MCF 10A (cell line): ENCODE measurements at regions not wholly inside any gene's neighbourhood (a gene's known extent, or its start where the extent isn't known, plus 50 kb on each side); places are given as distances from the start of the nearest gene placed in this dataset.
"Not testable (repeated sequence)": the region's sequence is repeated elsewhere in the genome, so short reads cannot be mapped to it uniquely, and the experiment has no call there.

Experiments
- BruUV-seq: library from RNA; stranded (reverse); fragments of 400-500 nt; replicated peaks from 2 replicates; lab custom pipeline; 2021; lab: Mats Ljungman, UMichigan
- CTCF ChIA-PET: fragments of 300-600 bp; sonication (Branson Sonifier 250); formaldehyde crosslinking; extraction: SDS; loops from one replicate; lab custom pipeline; 2021; ENCODE audit warnings: antibody characterized with exemption, inconsistent platforms; lab: Yijun Ruan, JAX
- POLR2A ChIA-PET: fragments of 300-600, 350-650 bp; sonication (Branson Sonifier 250); formaldehyde crosslinking; extraction: SDS; loops from one replicate; lab custom pipeline; 2020; ENCODE audit warnings: antibody characterized with exemption, inconsistent platforms; lab: Yijun Ruan, JAX
- DNase-seq: peaks from one replicate; pipeline ENCODE4 v3.0.0-alpha.2; 2018; ENCODE audit not compliant: unreplicated experiment
- H3K27ac Mint-ChIP-seq: one replicate; pipeline ENCODE4 v1.8.0; 2022; ENCODE audit warnings: mild to moderate bottlenecking, low read depth, mixed read lengths; ENCODE audit not compliant: unreplicated experiment
- H3K27me3 Mint-ChIP-seq: one replicate; pipeline ENCODE4 v1.8.0; 2022; ENCODE audit warnings: mixed read lengths; ENCODE audit not compliant: insufficient read depth, unreplicated experiment
- H3K36me3 Mint-ChIP-seq: one replicate; pipeline ENCODE4 v1.8.0; 2022; ENCODE audit warnings: mild to moderate bottlenecking, moderate library complexity, mixed read lengths; ENCODE audit not compliant: insufficient read depth, unreplicated experiment
- H3K4me1 Mint-ChIP-seq: one replicate; pipeline ENCODE4 v1.8.0; 2022; ENCODE audit warnings: mixed read lengths; ENCODE audit not compliant: insufficient read depth, unreplicated experiment
- H3K4me3 Mint-ChIP-seq: one replicate; pipeline ENCODE4 v1.8.0; 2022; ENCODE audit warnings: mild to moderate bottlenecking, moderate library complexity, mixed read lengths; ENCODE audit not compliant: unreplicated experiment
- H3K9me3 Mint-ChIP-seq: one replicate; pipeline ENCODE4 v1.8.0; 2022; ENCODE audit warnings: mixed read lengths; ENCODE audit not compliant: unreplicated experiment
- intact Hi-C: fragments of 100-400 bp; cut with micrococcal nuclease; formaldehyde crosslinking; loops from 2 replicates; pipeline ENCODE4 v1.14.1; 2022
- TF ChIP-seq, protein P1 (sequence below): fragments of 200-600 bp; IDR thresholded peaks from one replicate; pipeline ENCODE4 v1.8.0; 2022; ENCODE audit warnings: antibody characterized with exemption, mild to moderate bottlenecking; ENCODE audit not compliant: unreplicated experiment

- H3K36me3 Mint-ChIP-seq, H3K9me3 Mint-ChIP-seq, BruUV-seq, H3K4me1 Mint-ChIP-seq, CTCF ChIA-PET, H3K4me3 Mint-ChIP-seq, H3K27ac Mint-ChIP-seq, H3K27me3 Mint-ChIP-seq, intact Hi-C loops, DNase-seq: not testable (repeated sequence)
- POLR2A ChIA-PET: interaction anchor here (0.6 kb wide), 1 partner anchor 60 kb away, joined by 3 read pairs; no protein-coding TSS in a partner anchor
Observed at GRCh38 chr12:39699079-39699478, 79.5 kb upstream of the ABCD2 start.

DNA sequence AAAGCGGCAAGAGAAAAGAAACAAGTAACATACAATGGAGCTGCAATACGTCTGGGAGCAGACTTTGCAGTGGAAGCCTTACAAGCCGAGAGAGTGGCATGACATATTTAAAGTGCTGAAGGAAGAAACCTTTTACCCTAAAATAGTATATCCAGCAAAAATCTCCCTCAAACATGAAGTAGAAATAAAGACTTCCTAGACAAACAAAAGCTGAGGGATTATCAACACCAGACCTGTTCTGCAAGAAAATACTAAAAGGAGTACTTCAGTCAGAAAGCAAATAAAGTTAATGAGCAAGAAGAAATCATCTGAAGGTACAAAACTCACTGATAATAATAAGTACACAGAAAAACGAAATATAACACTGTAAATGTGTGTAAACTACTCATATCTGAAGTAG, 77.5 kb upstream of the ABCD2 start:
- TF ChIP-seq, protein P1, sequence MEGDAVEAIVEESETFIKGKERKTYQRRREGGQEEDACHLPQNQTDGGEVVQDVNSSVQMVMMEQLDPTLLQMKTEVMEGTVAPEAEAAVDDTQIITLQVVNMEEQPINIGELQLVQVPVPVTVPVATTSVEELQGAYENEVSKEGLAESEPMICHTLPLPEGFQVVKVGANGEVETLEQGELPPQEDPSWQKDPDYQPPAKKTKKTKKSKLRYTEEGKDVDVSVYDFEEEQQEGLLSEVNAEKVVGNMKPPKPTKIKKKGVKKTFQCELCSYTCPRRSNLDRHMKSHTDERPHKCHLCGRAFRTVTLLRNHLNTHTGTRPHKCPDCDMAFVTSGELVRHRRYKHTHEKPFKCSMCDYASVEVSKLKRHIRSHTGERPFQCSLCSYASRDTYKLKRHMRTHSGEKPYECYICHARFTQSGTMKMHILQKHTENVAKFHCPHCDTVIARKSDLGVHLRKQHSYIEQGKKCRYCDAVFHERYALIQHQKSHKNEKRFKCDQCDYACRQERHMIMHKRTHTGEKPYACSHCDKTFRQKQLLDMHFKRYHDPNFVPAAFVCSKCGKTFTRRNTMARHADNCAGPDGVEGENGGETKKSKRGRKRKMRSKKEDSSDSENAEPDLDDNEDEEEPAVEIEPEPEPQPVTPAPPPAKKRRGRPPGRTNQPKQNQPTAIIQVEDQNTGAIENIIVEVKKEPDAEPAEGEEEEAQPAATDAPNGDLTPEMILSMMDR: no peak
- no peaks in the 10 kb centered on the region for H3K4me1 Mint-ChIP-seq
- H3K36me3 Mint-ChIP-seq: no peaks in the 10 kb centered on the region
- H3K27ac Mint-ChIP-seq: no peak overlapping the region
- H3K4me3 Mint-ChIP-seq: no peak overlapping the region
- BruUV-seq: no TSS peak
- no peaks in the 10 kb centered on the region for H3K27me3 Mint-ChIP-seq
- no peaks in the 10 kb centered on the region for H3K9me3 Mint-ChIP-seq
- POLR2A ChIA-PET: no interaction called here
- CTCF ChIA-PET: interaction anchor here (0.7 kb wide), 1 partner anchor 332 kb away, joined by 3 read pairs; no protein-coding TSS in a partner anchor
- no peak for DNase-seq
- intact Hi-C loops: no loop called here

- Mint-ChIP-seq H3K4me3 (no peak overlapping the region), H3K27ac (no peak overlapping the region), H3K9me3 (no peaks in the 10 kb centered on the region), H3K36me3 (no peaks in the 10 kb centered on the region), H3K4me1 (no peaks in the 10 kb centered on the region), H3K27me3 (no peaks in the 10 kb centered on the region)
- peak; percentile 3 for DNase-seq
- no TSS peak for BruUV-seq
- intact Hi-C loops: loop anchor here (1.0 to 5.0 kb wide), 4 partner anchors 105 to 374 kb away; no protein-coding TSS in a partner anchor
- CTCF ChIA-PET: interaction anchor here (0.5 to 2.3 kb wide), 10 partner anchors 26 to 608 kb away, joined by 3 to 10 read pairs (median 3); no protein-coding TSS in a partner anchor
- TF ChIP-seq, protein P1: no peak
- POLR2A ChIA-PET: interaction anchor here (1.6 kb wide), 1 partner anchor 73 kb away, joined by 5 read pairs; the partner anchor contains the start of gene ABCD2
Observed at GRCh38 chr12:39692258-39692853, 72.8 kb upstream of the ABCD2 start.

- Mint-ChIP-seq H3K4me3 (no peak overlapping the region), H3K9me3 (no peaks in the 10 kb centered on the region), H3K36me3 (no peaks in the 10 kb centered on the region), H3K4me1 (peaks cover 5% of the 10 kb centered on the region), H3K27ac (no peak overlapping the region), H3K27me3 (no peaks in the 10 kb centered on the region)
- CTCF ChIA-PET: interaction anchor here (0.6 kb wide), 2 partner anchors 24 to 409 kb away, joined by 3 read pairs; no protein-coding TSS in a partner anchor
- intact Hi-C loops: no loop called here
- TF ChIP-seq, protein P1: no peak
- POLR2A ChIA-PET: no interaction called here
- BruUV-seq: no TSS peak
- no peak for DNase-seq
Observed at GRCh38 chr12:39685854-39686657, 66.5 kb upstream of the ABCD2 start.
